GM21526 (cell line): ENCODE measurements at regions not wholly inside any gene's neighbourhood (a gene's known extent, or its start where the extent isn't known, plus 50 kb on each side); places are given as distances from the start of the nearest gene placed in this dataset.

ENCODE experiments used
- ATAC-seq: cut with Tn5 transposase; IDR thresholded peaks from one replicate; pipeline ENCODE4 v1.9.1; 2021; ENCODE audit warnings: moderate library complexity; ENCODE audit not compliant: unreplicated experiment, low FRiP score

DNA sequence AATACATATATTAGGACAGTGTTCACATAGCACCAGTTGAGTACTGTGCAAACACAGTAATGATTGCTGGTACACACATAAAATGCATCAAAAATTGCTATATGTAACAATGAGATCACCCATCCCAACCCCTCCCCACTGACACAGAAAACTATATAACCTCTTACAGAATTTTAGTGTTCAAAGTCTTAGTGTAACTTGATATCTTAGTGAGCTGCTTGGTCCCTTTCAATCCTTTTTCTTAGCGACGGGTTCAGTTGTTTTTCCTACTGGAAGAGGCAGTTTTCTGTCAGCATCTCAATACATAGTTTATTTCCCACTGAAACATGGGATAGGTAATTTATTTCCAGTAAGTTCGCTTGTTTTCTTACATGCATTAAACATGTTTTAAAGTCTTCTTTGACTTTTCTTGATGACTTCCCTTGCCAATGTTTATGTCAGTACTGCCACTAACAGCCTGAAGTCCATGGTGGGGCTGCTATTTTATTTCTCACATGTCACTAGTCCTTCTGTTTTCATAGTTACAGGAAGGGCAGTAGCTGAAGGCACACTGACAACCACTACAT lies 96.4 kb upstream of the FOXC1 start:
- no peak for ATAC-seq

DNA sequence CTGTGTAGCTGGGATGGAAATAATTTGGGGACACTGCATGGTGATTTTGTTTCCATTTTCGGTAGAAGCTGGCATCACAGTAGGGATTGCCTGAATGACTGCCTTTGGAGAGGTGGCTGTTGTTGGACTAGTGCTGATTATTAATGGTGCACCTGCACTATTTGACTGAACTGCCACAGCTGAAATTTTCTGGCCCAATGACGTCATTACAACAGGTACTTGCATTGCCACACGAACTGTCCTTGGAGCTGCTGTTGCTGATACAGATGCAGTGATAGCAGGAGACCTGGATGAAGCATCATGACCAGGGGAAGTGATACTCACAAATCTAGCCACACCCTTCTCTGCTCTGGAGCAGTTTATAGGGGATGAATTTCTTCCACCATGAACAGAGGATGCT lies 95.6 kb upstream of the FOXC1 start:
- ATAC-seq, result no peak

GRCh38 chr6:1515280-1515679 lies 94.4 kb upstream of the FOXC1 start:
- no peak for ATAC-seq

DNA sequence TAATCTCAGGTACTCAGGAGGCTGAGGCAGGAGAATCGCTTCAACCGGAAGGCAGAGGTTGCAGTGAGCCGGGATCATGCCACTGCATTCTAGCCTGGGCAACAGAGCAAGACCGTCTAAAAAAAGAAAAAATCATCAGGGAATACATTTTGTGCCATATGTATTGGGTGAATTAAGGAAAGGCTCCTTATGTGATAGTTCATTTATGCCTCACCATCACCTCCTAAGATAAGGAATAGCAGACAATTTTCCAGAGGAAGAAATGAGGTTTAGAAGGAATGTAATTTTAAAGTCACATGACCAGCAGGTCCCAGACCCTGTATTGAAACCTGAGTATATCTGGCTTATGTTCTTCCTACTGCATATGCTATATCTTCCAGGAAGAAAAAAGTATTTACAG lies 93.9 kb upstream of the FOXC1 start:
- ATAC-seq, result no peak

DNA sequence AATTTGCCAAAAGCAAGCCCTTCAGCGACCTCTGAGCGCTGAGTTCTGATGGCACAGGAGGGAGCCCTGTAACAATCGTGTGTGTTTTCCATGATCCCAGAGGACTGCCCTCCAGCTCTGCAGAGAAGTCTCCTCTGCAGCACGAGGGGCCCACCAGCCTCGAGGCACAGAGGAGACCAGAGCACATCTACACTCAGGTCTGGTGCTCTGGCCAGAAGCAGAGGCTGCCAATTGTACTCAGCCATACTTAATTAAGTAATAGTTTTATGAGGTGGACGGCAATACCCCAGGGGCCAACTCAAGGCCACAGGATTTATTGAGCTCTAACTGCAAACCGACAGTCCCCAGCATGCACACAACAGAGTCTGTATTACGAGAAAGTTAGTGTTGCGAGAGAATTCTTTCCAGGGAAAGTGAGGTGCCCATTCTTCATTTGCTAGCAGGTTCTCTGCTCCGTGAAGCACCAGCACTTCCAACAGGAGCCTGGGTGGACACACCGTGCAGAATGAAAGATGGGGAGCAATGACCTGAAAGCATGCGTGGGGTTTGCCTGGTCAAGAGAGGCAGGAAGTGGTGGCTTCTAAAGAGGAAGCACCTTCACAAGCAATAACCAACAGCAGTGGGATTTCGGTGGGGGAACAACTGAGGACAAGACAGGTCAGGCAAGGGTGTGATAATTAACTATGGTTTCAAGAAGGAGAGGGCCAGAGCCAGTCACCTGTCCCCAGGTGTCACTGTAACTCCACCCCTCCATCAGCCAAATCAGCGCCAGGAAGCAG lies 92.8 kb upstream of the FOXC1 start:
- no peak for ATAC-seq

- ATAC-seq, result no peak
Measured at GRCh38 chr6:1518855-1519254, 90.9 kb upstream of the FOXC1 start.

GRCh38 chr6:1519597-1519996 lies 90.1 kb upstream of the FOXC1 start:
- no peak for ATAC-seq

DNA sequence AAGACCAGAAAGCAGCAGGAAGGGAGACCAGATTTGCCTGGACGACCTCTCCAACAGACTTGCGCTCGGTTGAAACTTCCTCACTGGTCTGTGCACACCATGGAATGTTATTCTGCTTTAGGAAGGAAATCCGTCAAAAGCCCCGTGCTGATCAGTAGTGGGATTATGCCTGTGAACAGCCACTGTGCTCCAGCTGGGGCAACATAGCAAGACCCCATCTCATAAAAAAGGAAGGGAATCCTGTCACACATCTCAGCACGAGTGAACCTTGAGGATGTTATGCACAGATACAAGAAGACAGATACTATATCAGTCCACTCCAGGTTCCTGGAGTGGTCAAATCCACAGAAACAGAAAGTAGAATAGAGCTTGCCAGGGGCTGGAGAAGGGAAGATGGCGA lies 86.9 kb upstream of the FOXC1 start:
- no peak for ATAC-seq

DNA sequence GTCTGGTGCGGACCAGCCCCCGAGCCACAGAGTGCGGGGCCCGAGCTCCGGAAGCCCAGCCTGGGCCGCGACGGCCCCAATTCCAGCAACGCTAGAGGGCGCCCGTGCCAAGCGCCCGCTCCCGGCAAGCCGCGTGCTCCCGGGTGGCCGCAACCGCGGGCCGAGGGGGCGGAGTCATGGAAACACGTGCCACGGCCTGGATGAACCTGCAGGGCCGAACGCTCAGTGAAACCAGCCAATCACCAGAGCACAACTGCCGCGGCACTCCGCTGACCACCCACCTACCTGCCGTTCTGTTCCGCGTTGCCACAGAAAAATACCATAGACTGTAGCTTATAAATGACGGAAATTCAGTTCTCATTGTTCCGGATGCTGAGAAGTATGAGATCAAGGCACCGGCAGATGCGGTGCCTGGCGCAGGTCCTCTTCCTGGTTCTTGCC lies 85.7 kb upstream of the FOXC1 start:
- no peak for ATAC-seq

GRCh38 chr6:1525364-1526038 lies 84.2 kb upstream of the FOXC1 start:
- no peak for ATAC-seq

- no peak for ATAC-seq
Measured at GRCh38 chr6:1526398-1527072, 83.2 kb upstream of the FOXC1 start.

GRCh38 chr6:1527073-1527457 lies 82.7 kb upstream of the FOXC1 start:
- ATAC-seq, result no peak

DNA sequence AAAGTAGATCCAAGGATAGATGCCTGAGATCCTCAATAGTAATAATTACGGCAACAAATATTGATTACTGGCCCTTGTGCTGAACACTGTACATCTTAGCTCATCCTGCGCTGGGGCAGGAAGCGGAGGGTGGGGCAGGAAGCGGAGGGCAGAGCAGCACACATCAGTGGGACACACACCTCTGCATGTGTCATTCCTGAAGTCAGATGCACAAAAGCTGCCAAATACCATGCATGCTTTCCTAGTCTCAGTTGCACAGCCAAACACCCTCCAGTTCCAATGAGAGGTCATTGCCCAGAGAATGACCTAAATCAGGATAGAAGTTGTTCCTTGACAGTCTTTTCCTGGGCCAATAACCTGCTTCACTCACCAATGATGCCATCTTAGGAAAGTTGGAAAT lies 74.4 kb upstream of the FOXC1 start:
- ATAC-seq, result no peak

DNA sequence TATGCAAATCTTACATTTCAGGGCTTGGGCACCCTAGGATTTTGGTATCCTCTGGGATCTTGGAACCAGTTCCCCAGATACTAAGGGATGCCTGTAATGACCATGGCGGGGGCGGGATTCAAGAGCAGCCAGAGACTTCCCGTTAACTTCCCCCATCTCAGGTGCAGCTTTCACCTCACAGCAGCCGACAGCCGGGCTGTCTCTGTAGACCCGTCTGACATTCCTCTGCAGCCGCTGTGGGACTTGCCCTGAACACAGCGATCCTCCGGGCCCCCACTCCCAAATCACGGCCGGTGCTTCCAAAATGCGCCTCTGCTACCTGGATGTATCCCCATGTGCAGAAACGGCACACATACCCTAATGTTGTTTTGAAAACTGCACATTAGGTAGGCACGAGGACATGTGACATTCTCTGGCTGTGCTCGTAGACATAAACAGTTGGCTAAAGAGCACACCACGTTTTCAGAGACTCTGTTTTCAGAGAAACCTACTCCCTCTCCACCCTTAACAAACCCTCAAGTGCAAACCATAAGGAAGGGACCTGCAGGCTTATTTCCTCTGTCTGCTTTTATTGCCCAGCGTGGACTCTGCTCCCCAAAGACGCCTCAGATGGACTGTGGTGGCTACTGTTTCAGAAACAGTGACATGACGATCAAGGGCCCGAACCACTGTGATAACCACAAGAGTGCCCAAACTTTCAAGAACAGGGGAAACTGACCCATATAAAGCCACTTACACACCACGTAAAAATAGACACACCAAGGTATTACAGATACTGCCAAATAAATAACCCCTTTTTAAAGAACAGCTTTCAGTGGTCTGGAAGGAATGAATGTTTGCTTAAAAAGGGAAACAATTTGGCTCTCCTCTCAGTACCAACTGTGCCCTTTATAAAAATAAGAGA lies 72.9 kb upstream of the FOXC1 start:
- ATAC-seq, result no peak

- ATAC-seq, result no peak
Measured at GRCh38 chr6:1538369-1538768, 71.3 kb upstream of the FOXC1 start.

DNA sequence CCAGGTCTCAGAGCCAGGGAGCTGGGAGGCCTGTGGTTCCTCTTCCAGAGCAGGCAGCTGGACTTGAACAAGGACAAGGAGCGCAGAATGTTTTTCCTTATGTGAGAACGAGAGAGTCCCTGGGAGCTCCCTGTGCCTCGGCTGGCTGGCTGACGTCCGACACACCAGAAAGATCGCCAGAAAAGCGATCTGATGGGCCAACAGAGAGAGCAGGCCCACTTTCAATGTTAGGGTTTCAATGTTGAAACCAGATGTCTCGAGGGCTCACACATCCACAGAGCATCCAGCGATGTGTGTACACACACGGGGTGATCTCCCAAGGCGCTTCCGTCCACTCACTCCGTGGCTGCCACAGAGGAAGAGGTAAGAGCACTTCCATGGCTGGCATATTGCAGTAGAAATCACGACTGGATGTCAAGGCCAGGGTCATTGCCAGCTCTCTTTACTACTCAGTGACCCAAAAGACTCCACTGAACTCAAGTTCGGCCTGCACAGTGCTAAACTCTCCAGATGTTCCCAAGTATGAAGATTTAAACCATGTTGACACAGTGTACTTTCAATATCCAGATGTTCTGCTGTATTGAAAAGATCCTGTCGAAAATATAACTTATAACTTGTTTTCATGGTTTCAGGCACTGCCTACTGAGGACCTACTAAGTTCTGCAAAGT lies 70.8 kb upstream of the FOXC1 start:
- no peak for ATAC-seq

- no peak for ATAC-seq
Measured at GRCh38 chr6:1540864-1541521, 68.7 kb upstream of the FOXC1 start.

- ATAC-seq, result no peak
Measured at GRCh38 chr6:1542335-1542734, 67.4 kb upstream of the FOXC1 start.

GRCh38 chr6:1542764-1543163 lies 67.0 kb upstream of the FOXC1 start:
- no peak for ATAC-seq
